Smooth muscle cell (in vitro differentiated cells): ENCODE measurements at regions not wholly inside any gene's neighbourhood (a gene's known extent, or its start where the extent isn't known, plus 50 kb on each side); places are given as distances from the start of the nearest gene placed in this dataset.

Source experiments
- DNase-seq: peaks from one replicate; lab custom pipeline; 2025; ENCODE audit not compliant: unreplicated experiment; lab: John Stamatoyannopoulos, UW
- H2AFZ ChIP-seq: fragments of 200-600 bp; sonication (generic); 2 replicates; pipeline ENCODE4 v1.6.0; 2016; ENCODE audit warnings: antibody characterized with exemption, low read depth, mild to moderate bottlenecking
- H3F3A ChIP-seq: fragments of 200-600 bp; sonication (generic); 2 replicates; pipeline ENCODE4 v1.6.0; 2017; ENCODE audit warnings: antibody characterized with exemption, low read depth
- H3K27ac ChIP-seq: fragments of 200-600 bp; sonication (generic); 2 replicates; pipeline ENCODE4 v1.5.1; 2016; ENCODE audit warnings: low read depth, mild to moderate bottlenecking
- H3K27me3 ChIP-seq: fragments of 200-600 bp; sonication (generic); 2 replicates; pipeline ENCODE4 v1.6.1; 2016; ENCODE audit warnings: low read depth, mild to moderate bottlenecking
- H3K36me3 ChIP-seq: fragments of 200-600 bp; sonication (generic); 2 replicates; pipeline ENCODE4 v1.5.1; 2016; ENCODE audit warnings: low read depth
- H3K4me1 ChIP-seq: fragments of 200-600 bp; sonication (generic); 2 replicates; pipeline ENCODE4 v1.5.1; 2016; ENCODE audit warnings: low read depth
- H3K4me2 ChIP-seq: fragments of 200-600 bp; sonication (generic); 2 replicates; pipeline ENCODE4 v1.6.0; 2016; ENCODE audit warnings: mild to moderate bottlenecking
- H3K4me3 ChIP-seq: fragments of 200-600 bp; sonication (generic); 2 replicates; pipeline ENCODE4 v1.5.1; 2016; ENCODE audit warnings: mild to moderate bottlenecking
- H3K79me2 ChIP-seq: fragments of 200-600 bp; sonication (generic); 2 replicates; pipeline ENCODE4 v1.6.0; 2016; ENCODE audit warnings: low read depth, mild to moderate bottlenecking
- H3K9ac ChIP-seq: fragments of 200-600 bp; sonication (generic); 2 replicates; pipeline ENCODE4 v1.6.0; 2016; ENCODE audit warnings: low read depth
- H3K9me3 ChIP-seq: fragments of 200-600 bp; sonication (generic); replicated peaks from 2 replicates; pipeline ENCODE4 v1.5.1; 2016; ENCODE audit warnings: low read depth
- H4K20me1 ChIP-seq: fragments of 200-600 bp; sonication (generic); 2 replicates; pipeline ENCODE4 v1.6.0; 2016; ENCODE audit warnings: low read depth
- WGBS: methylation state at CpG from one replicate; pipeline ENCODE4 v1.1.7; 2016; ENCODE audit warnings: low lambda C conversion rate; 5-methylcytosine and 5-hydroxymethylcytosine counted together
- TF ChIP-seq, protein P1 (sequence below): fragments of 200-600 bp; sonication (generic); IDR thresholded peaks from 2 replicates; pipeline ENCODE4 v1.5.1; 2017; ENCODE audit warnings: borderline replicate concordance, mild to moderate bottlenecking, antibody characterized with exemption; ENCODE audit not compliant: insufficient read depth, poor library complexity, severe bottlenecking

DNA sequence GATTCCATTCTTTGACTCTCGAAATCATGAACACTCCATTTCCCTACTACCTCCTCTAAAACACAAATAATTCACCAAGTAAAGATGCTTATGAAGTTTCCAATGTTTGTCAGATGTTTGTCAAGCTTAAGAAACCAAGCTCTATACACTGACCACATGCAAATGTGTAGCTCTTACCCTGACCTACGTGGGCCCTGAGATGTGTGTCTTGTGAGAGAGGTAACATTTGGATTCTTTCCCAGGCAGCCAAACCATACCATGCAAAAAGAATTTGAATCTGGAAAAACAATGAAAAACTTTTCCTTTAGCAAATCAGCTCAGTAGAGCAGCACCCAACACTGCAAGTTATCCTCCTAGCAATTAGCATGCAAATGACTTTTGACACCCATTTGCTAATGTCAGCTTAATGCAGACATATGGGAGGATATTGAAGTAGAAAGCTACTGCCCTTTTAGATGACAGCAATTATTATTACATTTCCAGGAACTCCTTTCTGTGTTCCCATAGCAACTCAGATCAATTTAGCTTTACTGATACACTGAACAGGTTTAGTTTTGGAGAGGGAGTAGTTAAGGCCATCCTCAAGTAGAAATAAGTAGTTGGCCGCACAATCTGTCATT lies 83.2 kb upstream of the RGS4 start:
- Histone ChIP-seq H4K20me1 (no peaks in the 10 kb centered on the region), H3K4me2 (no peak overlapping the region), H3K4me3 (no peak overlapping the region), H3K9ac (no peak overlapping the region), H2AFZ (no peak overlapping the region), H3K4me1 (no peaks in the 10 kb centered on the region), H3K9me3 (no peaks in the 10 kb centered on the region), H3K27ac (no peak overlapping the region), H3K27me3 (no peaks in the 10 kb centered on the region), H3F3A (no peaks in the 10 kb centered on the region), H3K79me2 (no peaks in the 10 kb centered on the region), H3K36me3 (no peaks in the 10 kb centered on the region)
- no peak for DNase-seq
- TF ChIP-seq, protein P1, sequence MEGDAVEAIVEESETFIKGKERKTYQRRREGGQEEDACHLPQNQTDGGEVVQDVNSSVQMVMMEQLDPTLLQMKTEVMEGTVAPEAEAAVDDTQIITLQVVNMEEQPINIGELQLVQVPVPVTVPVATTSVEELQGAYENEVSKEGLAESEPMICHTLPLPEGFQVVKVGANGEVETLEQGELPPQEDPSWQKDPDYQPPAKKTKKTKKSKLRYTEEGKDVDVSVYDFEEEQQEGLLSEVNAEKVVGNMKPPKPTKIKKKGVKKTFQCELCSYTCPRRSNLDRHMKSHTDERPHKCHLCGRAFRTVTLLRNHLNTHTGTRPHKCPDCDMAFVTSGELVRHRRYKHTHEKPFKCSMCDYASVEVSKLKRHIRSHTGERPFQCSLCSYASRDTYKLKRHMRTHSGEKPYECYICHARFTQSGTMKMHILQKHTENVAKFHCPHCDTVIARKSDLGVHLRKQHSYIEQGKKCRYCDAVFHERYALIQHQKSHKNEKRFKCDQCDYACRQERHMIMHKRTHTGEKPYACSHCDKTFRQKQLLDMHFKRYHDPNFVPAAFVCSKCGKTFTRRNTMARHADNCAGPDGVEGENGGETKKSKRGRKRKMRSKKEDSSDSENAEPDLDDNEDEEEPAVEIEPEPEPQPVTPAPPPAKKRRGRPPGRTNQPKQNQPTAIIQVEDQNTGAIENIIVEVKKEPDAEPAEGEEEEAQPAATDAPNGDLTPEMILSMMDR = no peak
- WGBS = 95% methylated on average over 3 of the region's 3 CpGs

DNA sequence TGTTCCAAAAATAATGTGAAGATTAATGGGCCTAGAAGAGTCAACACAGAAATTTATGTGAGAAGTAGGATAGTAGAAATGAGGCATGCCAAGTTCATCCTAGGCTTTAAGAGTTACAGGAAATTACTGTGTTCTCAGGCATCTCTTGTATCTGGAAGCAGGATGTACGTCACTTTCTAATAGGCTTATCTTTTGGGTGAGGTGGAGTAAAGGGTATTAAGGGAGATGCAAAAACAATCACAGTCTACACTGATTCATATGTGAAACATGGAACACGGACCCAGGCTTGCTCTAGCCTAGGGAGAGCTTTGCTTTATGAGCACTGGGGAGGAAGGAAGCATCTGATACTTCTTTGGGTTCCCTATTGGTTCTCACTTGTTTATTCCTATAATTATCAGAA lies 84.5 kb upstream of the RGS4 start:
- Histone ChIP-seq H3K27ac (no peak overlapping the region), H3F3A (no peaks in the 10 kb centered on the region), H3K27me3 (no peaks in the 10 kb centered on the region), H3K9me3 (no peaks in the 10 kb centered on the region), H2AFZ (no peak overlapping the region), H4K20me1 (no peaks in the 10 kb centered on the region), H3K4me2 (no peak overlapping the region), H3K36me3 (no peaks in the 10 kb centered on the region), H3K9ac (no peak overlapping the region), H3K4me3 (no peak overlapping the region), H3K79me2 (no peaks in the 10 kb centered on the region), H3K4me1 (no peaks in the 10 kb centered on the region)
- 22% methylated on average over 2 of the region's 2 CpGs for whole genome bisulfite sequencing
- TF ChIP-seq, protein P1 = no peak
- DNase-seq = no peak

DNA sequence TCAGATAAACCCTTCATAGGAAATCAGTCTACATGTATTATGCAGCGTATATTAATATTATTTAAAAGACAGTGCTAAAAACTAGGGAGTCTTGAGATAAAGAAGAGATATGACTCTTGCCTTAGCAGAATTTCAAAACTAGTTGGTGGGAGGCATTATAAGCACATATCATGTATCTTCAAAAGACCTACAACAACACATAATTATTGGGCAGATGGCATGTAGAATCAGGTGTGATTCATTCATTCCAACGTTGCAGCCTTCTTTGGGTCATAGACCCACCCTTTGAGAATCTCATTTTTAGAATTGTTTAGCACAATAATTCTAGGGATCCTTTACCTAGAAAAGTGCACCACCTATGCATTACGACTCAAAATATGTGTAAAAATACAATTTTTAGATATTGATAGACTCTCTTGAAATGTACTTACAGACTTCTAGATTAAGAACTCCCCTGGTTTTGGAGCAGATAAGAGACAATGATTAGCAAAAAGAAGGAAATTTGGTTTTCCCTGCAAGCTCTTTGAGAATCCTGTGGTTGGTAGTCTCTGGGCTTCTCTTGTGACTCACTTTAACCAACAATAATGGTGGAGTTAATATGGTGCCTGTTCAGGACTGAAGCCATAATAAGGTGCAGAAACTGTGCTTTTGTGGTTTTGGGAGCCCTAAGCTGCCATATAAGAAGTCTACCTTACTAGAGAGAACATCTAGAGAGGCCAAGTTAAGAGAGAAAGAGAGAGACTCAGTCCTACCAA lies 85.3 kb upstream of the RGS4 start:
- Histone ChIP-seq H3K4me2 (no peak overlapping the region), H3K27me3 (no peaks in the 10 kb centered on the region), H3K27ac (peak overlapping the region; percentile 46), H3K9ac (no peak overlapping the region), H3K4me1 (no peaks in the 10 kb centered on the region), H3K4me3 (no peak overlapping the region), H2AFZ (no peak overlapping the region), H3K36me3 (no peaks in the 10 kb centered on the region), H3F3A (no peaks in the 10 kb centered on the region), H3K9me3 (no peaks in the 10 kb centered on the region), H4K20me1 (no peaks in the 10 kb centered on the region), H3K79me2 (no peaks in the 10 kb centered on the region)
- DNase-seq = no peak
- TF ChIP-seq, protein P1 = no peak
- 80% methylated on average over 3 of the region's 3 CpGs for WGBS

DNA sequence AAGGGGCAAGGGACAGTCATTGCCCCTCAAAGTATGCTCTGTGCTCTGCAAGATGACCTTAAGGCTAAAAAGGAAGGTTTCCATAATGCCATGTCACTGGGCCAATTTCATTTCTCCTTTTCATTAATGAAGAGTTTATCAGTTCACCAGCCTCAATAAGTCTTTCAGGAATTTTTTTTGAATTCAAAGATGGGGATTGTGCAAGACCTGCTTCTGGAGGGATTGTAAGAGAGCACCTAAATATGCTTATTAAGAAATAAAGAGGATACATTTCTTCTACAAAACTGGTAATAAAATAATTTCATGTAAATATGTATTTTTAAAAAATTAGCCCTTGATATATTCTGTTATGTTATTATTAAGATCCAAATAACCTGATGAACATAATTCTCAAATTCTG lies 86.8 kb upstream of the RGS4 start:
- no peak overlapping the region for H3K4me3 ChIP-seq
- no peaks in the 10 kb centered on the region for H3F3A ChIP-seq
- no peaks in the 10 kb centered on the region for H3K27me3 ChIP-seq
- H3K4me2 ChIP-seq = no peak overlapping the region
- H3K4me1 ChIP-seq = no peaks in the 10 kb centered on the region
- H4K20me1 ChIP-seq = no peaks in the 10 kb centered on the region
- H3K9me3 ChIP-seq = no peaks in the 10 kb centered on the region
- no peak overlapping the region for H2AFZ ChIP-seq
- H3K9ac ChIP-seq = no peak overlapping the region
- H3K79me2 ChIP-seq = no peaks in the 10 kb centered on the region
- H3K27ac ChIP-seq = no peak overlapping the region
- TF ChIP-seq, protein P1 = no peak
- H3K36me3 ChIP-seq = no peaks in the 10 kb centered on the region
- DNase-seq = no peak
